NB4 (cell line): ENCODE measurements at regions not wholly inside any gene's neighbourhood (a gene's known extent, or its start where the extent isn't known, plus 50 kb on each side); places are given as distances from the start of the nearest gene placed in this dataset.

ENCODE experiments used
- CTCF ChIP-seq: IDR thresholded peaks from one replicate; pipeline ENCODE4 v1.5.1; 2012; ENCODE audit warnings: low read depth, low read length
- MYC ChIP-seq: IDR thresholded peaks from 2 replicates; pipeline ENCODE4 v1.6.1; 2011; ENCODE audit warnings: low read depth, low read length
- POLR2A ChIP-seq: IDR thresholded peaks from 2 replicates; pipeline ENCODE4 v1.6.1; 2011; ENCODE audit warnings: mild to moderate bottlenecking; ENCODE audit not compliant: insufficient read length; ENCODE audit errors: extremely low read depth
- TF ChIP-seq, protein P1 (sequence below): IDR thresholded peaks from 2 replicates; pipeline ENCODE4 v1.6.1; 2011; ENCODE audit warnings: low read depth, low read length

- TF ChIP-seq POLR2A (no peak), CTCF (no peak), MYC (no peak)
- TF ChIP-seq, protein P1, sequence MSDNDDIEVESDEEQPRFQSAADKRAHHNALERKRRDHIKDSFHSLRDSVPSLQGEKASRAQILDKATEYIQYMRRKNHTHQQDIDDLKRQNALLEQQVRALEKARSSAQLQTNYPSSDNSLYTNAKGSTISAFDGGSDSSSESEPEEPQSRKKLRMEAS = no peak
Measured at GRCh38 chr10:28940158-28940888, 263.0 kb downstream of the BAMBI start.
